HepG2 (cell line): ENCODE measurements at regions not wholly inside any gene's neighbourhood (a gene's known extent, or its start where the extent isn't known, plus 50 kb on each side); places are given as distances from the start of the nearest gene placed in this dataset.

Experiments used
- ATAC-seq: fragments of 200-7000 bp; cut with Tn5 transposase; 3 replicates; pipeline ENCODE4 v1.9.1; 2020; ENCODE audit warnings: mild to moderate bottlenecking, moderate library complexity
- BruUV-seq: library from RNA; stranded (reverse); fragments of 400-500 nt; replicated peaks from 2 replicates; lab custom pipeline; 2021; lab: Mats Ljungman, UMichigan
- CTCF ChIA-PET: fragments of 300-600 bp; formaldehyde crosslinking; extraction: SDS; loops from one replicate; lab custom pipeline; 2021; ENCODE audit warnings: low total read pairs, inconsistent platforms, low intra/inter-chr PET ratio; lab: Yijun Ruan, JAX
- POLR2A ChIA-PET: fragments of 350-600 bp; sonication (Branson Sonifier 250); formaldehyde crosslinking; loops from one replicate; lab custom pipeline; 2020; ENCODE audit warnings: antibody characterized with exemption, inconsistent platforms; lab: Yijun Ruan, JAX
- DNase-seq: peaks from one replicate; pipeline ENCODE4 v3.0.0-alpha.2; 2015; ENCODE audit warnings: low spot score
- FAIRE-seq: peaks from 3 replicates; lab custom pipeline; 2011; peaks lifted over from hg19 to GRCh38; lab: Jason Lieb, UNC
- H2AFZ ChIP-seq: one replicate; pipeline ENCODE4 v1.6.1; 2011; ENCODE audit warnings: low read length, inconsistent platforms
- H3K27ac ChIP-seq: fragments of 300-600 bp; 3 replicates; pipeline ENCODE4 v1.8.0; 2011; ENCODE audit warnings: mixed run types, mild to moderate bottlenecking, mixed read lengths, low read length, inconsistent platforms; ENCODE audit not compliant: insufficient read depth; ENCODE audit errors: extremely low read length
- H3K27me3 ChIP-seq, 2 experiments: fragments of 200-600 bp in 1 of 2; 2 replicates in 1 of 2; 3 replicates in 1 of 2; pipeline versions ENCODE4 v1.6.0 to v1.8.0; 2011; ENCODE audit warnings: low read length in 2 of 2, mild to moderate bottlenecking in 2 of 2, moderate library complexity in 2 of 2, inconsistent platforms in 1 of 2; ENCODE audit not compliant: insufficient read depth in 2 of 2, control insufficient read depth in 1 of 2
- H3K36me3 ChIP-seq, 2 experiments: fragments of 200-600 bp in 1 of 2; replicated peaks in 1 of 2; 2 replicates in 1 of 2; 3 replicates in 1 of 2; pipeline versions ENCODE4 v1.5.1 to v1.8.0; 2011; ENCODE audit warnings: low read length in 2 of 2, inconsistent platforms in 1 of 2; ENCODE audit not compliant: insufficient read depth in 2 of 2, control insufficient read depth in 1 of 2
- H3K4me1 ChIP-seq: 2 replicates; pipeline ENCODE4 v1.5.1; 2012; ENCODE audit warnings: low read length, inconsistent platforms; ENCODE audit not compliant: insufficient read depth
- H3K4me2 ChIP-seq: 2 replicates; pipeline ENCODE4 v1.6.0; 2011; ENCODE audit warnings: low read depth, low read length, inconsistent platforms
- H3K4me3 ChIP-seq, 3 experiments: fragments of 200-600 bp in 1 of 3; sonication (generic), shearing (Covaris generic) in 1 of 3; replicated peaks in 1 of 3; 2 replicates each; pipeline ENCODE4 v1.5.1; 2011 to 2016; ENCODE audit warnings: low read length in 3 of 3, inconsistent platforms in 2 of 3, low read depth in 2 of 3, mild to moderate bottlenecking in 2 of 3, control low read depth in 1 of 3, mixed read lengths in 1 of 3; ENCODE audit not compliant: insufficient read depth in 1 of 3
- H3K79me2 ChIP-seq: one replicate; pipeline ENCODE4 v1.6.1; 2011; ENCODE audit warnings: low read length, inconsistent platforms; ENCODE audit not compliant: insufficient read depth
- H3K9ac ChIP-seq: 2 replicates; pipeline ENCODE4 v1.6.0; 2011; ENCODE audit warnings: mild to moderate bottlenecking, low read depth, low read length, inconsistent platforms; ENCODE audit not compliant: insufficient read depth
- H3K9me3 ChIP-seq: 2 replicates; pipeline ENCODE4 v1.5.1; 2012; ENCODE audit warnings: mild to moderate bottlenecking, low read length
- H4K20me1 ChIP-seq: 2 replicates; pipeline ENCODE4 v1.6.0; 2011; ENCODE audit warnings: inconsistent platforms, mild to moderate bottlenecking, low read length, moderate library complexity; ENCODE audit not compliant: insufficient read depth
- IRF2 ChIP-seq: IDR thresholded peaks from 2 replicates; pipeline ENCODE4 v1.6.1; 2018; ENCODE audit warnings: missing genetic modification reagents, missing compliant biosample characterization
- SP4 ChIP-seq: sonication (generic); formaldehyde crosslinking; IDR thresholded peaks from 2 replicates; pipeline ENCODE4 v1.8.1; 2023; ENCODE audit warnings: mild to moderate bottlenecking, missing genetic modification reagents
- ZFAT ChIP-seq: sonication (generic); formaldehyde crosslinking; conservative IDR thresholded peaks from 2 replicates; pipeline ENCODE4 v1.8.1; 2023; ENCODE audit warnings: missing genetic modification reagents, inconsistent platforms
- ZNF337 ChIP-seq: sonication (generic); formaldehyde crosslinking; IDR thresholded peaks from 2 replicates; pipeline ENCODE4 v1.5.1; 2020; ENCODE audit warnings: missing genetic modification reagents, low read depth, mild to moderate bottlenecking, borderline replicate concordance
- ZNF615 ChIP-seq: sonication (generic); formaldehyde crosslinking; IDR thresholded peaks from 2 replicates; pipeline ENCODE4 v1.5.0; 2020; ENCODE audit warnings: mild to moderate bottlenecking, missing genetic modification reagents, borderline replicate concordance
- ZNF879 ChIP-seq: sonication (generic); formaldehyde crosslinking; IDR thresholded peaks from 2 replicates; pipeline ENCODE4 v1.8.1; 2023; ENCODE audit warnings: missing genetic modification reagents
- WGBS: methylation state at CpG from one replicate; pipeline ENCODE4 v1.1.6; 2017; ENCODE audit warnings: low lambda C conversion rate; 5-methylcytosine and 5-hydroxymethylcytosine counted together
- in situ Hi-C: cut with HindIII; loops from 2 replicates; pipeline ENCODE4 v1.10.0; 2017; ENCODE audit warnings: low pct_unique_long_range_greater_than_20kb; ENCODE audit not compliant: extremely low pct_ligation_motif_present
- intact Hi-C: fragments of 100-400 bp; cut with micrococcal nuclease; formaldehyde crosslinking; loops from one replicate; pipeline ENCODE4 v1.10.0; 2022; ENCODE audit not compliant: unreplicated experiment
- TF ChIP-seq, protein P1 (sequence below): sonication (generic); formaldehyde crosslinking; IDR thresholded peaks from 2 replicates; pipeline ENCODE4 v1.9.0; 2022; ENCODE audit warnings: missing genetic modification reagents, mild to moderate bottlenecking, borderline replicate concordance
- TF ChIP-seq, protein P2 (sequence below): sonication (generic); formaldehyde crosslinking; IDR thresholded peaks from 2 replicates; pipeline ENCODE4 v1.4.0; 2020; ENCODE audit warnings: missing genetic modification reagents
- TF ChIP-seq, protein P3 (sequence below): sonication (generic); formaldehyde crosslinking; IDR thresholded peaks from 2 replicates; pipeline ENCODE4 v1.4.0; 2020; ENCODE audit warnings: missing genetic modification reagents, borderline replicate concordance

DNA sequence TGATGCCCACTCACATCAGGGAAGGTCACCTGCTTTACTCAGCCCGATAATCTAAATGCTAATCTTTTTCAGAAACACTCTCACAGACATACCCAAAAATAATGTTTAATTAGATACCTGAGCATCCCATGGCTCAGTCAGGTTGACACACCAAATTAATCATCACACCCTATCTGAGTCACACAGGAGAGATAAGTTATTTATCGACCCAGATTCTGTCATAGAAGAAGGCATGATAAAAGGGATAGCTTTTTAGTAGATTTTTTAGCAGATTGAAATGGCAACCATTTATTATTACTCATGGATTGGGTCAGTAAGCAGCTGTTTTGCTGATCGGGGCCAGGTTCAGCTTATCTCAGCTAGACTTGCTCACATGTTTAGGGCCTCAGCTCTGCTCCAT lies 97.8 kb upstream of the TYRP1 start:
- POLR2A ChIA-PET: no interaction called here
- no peak overlapping the region for H3K4me3 ChIP-seq
- intact Hi-C loops (no loop called here), in situ Hi-C loops (no loop called here)
- no TSS peak for BruUV-seq
- no peak for ATAC-seq
- 2% methylated on average over 3 of the region's 3 CpGs for WGBS
- no peaks in the 10 kb centered on the region for H3K27me3 ChIP-seq
- H3K36me3 ChIP-seq: no peaks in the 10 kb centered on the region
- TF ChIP-seq, protein P1, sequence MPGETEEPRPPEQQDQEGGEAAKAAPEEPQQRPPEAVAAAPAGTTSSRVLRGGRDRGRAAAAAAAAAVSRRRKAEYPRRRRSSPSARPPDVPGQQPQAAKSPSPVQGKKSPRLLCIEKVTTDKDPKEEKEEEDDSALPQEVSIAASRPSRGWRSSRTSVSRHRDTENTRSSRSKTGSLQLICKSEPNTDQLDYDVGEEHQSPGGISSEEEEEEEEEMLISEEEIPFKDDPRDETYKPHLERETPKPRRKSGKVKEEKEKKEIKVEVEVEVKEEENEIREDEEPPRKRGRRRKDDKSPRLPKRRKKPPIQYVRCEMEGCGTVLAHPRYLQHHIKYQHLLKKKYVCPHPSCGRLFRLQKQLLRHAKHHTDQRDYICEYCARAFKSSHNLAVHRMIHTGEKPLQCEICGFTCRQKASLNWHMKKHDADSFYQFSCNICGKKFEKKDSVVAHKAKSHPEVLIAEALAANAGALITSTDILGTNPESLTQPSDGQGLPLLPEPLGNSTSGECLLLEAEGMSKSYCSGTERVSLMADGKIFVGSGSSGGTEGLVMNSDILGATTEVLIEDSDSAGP (CRISPR knock-in tag): no peak
- DNase-seq: no peak
- no peaks in the 10 kb centered on the region for H4K20me1 ChIP-seq
- H2AFZ ChIP-seq: no peak overlapping the region
- H3K4me2 ChIP-seq: no peak overlapping the region
- H3K4me1 ChIP-seq: no peaks in the 10 kb centered on the region
- H3K9me3 ChIP-seq: no peaks in the 10 kb centered on the region
- no peaks in the 10 kb centered on the region for H3K79me2 ChIP-seq
- H3K27ac ChIP-seq: no peak overlapping the region
- FAIRE-seq: no peak
- CTCF ChIA-PET: no interaction called here
- H3K9ac ChIP-seq: no peak overlapping the region

DNA sequence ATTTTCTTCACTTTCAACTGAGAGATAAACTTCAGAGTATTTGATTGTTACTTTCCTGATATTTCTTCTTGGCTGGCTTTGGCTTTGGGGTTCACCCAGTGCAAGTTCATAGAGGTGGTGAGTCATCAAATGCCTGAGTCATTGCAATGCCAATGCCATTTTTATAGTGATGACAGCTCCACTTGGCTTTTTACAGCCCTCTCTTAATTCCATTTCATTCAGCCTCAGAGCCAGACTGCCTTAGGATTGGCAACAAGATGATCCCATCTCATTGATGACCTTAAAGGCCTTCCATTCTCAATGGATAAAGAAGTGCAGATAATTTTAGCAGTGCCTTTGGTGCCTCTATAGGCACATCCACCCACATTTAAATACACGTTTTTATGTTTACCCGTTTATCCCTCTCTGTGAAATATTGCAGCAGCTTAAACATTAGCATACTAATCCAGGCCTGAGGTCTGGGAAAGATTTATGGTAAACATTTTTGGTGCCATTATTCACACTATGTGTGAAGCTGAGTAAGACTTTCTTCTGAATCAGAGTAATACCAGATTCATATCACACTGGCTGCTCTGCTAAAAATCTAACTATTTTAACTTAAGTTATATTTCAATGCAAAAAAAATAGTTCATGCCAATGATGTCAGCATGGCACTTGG lies 88.9 kb upstream of the TYRP1 start:
- Histone ChIP-seq H2AFZ (no peak overlapping the region), H3K4me2 (no peak overlapping the region), H3K4me1 (no peaks in the 10 kb centered on the region), H3K27ac (no peak overlapping the region), H3K79me2 (no peaks in the 10 kb centered on the region), H3K27me3 (no peaks in the 10 kb centered on the region), H3K4me3 (no peak overlapping the region), H4K20me1 (no peaks in the 10 kb centered on the region), H3K36me3 (no peaks in the 10 kb centered on the region), H3K9me3 (no peaks in the 10 kb centered on the region), H3K9ac (no peak overlapping the region)
- no TSS peak for BruUV-seq
- no peak for DNase-seq
- ChIA-PET POLR2A (no interaction called here), CTCF (no interaction called here)
- FAIRE-seq: no peak
- intact Hi-C loops: no loop called here
- TF ChIP-seq, protein P2, sequence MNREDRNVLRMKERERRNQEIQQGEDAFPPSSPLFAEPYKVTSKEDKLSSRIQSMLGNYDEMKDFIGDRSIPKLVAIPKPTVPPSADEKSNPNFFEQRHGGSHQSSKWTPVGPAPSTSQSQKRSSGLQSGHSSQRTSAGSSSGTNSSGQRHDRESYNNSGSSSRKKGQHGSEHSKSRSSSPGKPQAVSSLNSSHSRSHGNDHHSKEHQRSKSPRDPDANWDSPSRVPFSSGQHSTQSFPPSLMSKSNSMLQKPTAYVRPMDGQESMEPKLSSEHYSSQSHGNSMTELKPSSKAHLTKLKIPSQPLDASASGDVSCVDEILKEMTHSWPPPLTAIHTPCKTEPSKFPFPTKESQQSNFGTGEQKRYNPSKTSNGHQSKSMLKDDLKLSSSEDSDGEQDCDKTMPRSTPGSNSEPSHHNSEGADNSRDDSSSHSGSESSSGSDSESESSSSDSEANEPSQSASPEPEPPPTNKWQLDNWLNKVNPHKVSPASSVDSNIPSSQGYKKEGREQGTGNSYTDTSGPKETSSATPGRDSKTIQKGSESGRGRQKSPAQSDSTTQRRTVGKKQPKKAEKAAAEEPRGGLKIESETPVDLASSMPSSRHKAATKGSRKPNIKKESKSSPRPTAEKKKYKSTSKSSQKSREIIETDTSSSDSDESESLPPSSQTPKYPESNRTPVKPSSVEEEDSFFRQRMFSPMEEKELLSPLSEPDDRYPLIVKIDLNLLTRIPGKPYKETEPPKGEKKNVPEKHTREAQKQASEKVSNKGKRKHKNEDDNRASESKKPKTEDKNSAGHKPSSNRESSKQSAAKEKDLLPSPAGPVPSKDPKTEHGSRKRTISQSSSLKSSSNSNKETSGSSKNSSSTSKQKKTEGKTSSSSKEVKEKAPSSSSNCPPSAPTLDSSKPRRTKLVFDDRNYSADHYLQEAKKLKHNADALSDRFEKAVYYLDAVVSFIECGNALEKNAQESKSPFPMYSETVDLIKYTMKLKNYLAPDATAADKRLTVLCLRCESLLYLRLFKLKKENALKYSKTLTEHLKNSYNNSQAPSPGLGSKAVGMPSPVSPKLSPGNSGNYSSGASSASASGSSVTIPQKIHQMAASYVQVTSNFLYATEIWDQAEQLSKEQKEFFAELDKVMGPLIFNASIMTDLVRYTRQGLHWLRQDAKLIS (CRISPR knock-in tag): no peak
- no peak for TF ChIP-seq ZNF879
- TF ChIP-seq ZNF337: no peak
- no peak for TF ChIP-seq IRF2
- TF ChIP-seq ZNF615 (CRISPR knock-in tag): no peak
- TF ChIP-seq ZFAT (CRISPR knock-in tag): no peak
- no peak for TF ChIP-seq SP4 (CRISPR knock-in tag)
- TF ChIP-seq, protein P3, sequence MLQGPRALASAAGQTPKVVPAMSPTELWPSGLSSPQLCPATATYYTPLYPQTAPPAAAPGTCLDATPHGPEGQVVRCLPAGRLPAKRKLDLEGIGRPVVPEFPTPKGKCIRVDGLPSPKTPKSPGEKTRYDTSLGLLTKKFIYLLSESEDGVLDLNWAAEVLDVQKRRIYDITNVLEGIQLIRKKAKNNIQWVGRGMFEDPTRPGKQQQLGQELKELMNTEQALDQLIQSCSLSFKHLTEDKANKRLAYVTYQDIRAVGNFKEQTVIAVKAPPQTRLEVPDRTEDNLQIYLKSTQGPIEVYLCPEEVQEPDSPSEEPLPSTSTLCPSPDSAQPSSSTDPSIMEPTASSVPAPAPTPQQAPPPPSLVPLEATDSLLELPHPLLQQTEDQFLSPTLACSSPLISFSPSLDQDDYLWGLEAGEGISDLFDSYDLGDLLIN (CRISPR knock-in tag): no peak
- 3% methylated on average over 2 of the region's 2 CpGs for WGBS
- ATAC-seq: no peak
- in situ Hi-C loops: no loop called here
